CD14-positive monocyte (primary cell): ENCODE measurements at regions not wholly inside any gene's neighbourhood (a gene's known extent, or its start where the extent isn't known, plus 50 kb on each side); places are given as distances from the start of the nearest gene placed in this dataset.
A peak's percentile ranks its signal among the peaks of the same experiment; 100 is the strongest.

Experiments
- DNase-seq, 3 donors: peaks; one replicate each; pipeline ENCODE4 v3.0.0-alpha.2; 2011 to 2022
- H2AFZ ChIP-seq: 2 replicates; pipeline ENCODE4 v1.6.0; 2012; ENCODE audit warnings: mild to moderate bottlenecking, low read depth, low read length, inconsistent platforms; ENCODE audit not compliant: insufficient read depth, poor library complexity, severe bottlenecking
- H3K27ac ChIP-seq, 2 donors: 1 replicate in 1 of 2; 2 replicates in 1 of 2; pipeline ENCODE4 v1.5.1; 2012 to 2013; ENCODE audit warnings: low read length in 2 of 2, control low read depth in 1 of 2, inconsistent platforms in 1 of 2, low read depth in 1 of 2, mild to moderate bottlenecking in 1 of 2
- H3K27me3 ChIP-seq, 2 donors: one replicate each; pipeline versions ENCODE4 v1.6.0 to v1.6.1; 2011 to 2013; ENCODE audit warnings: low read length in 2 of 2; ENCODE audit not compliant: control insufficient read depth in 2 of 2, insufficient read depth in 2 of 2
- H3K36me3 ChIP-seq, 2 donors: replicated peaks in 1 of 2; 1 replicate in 1 of 2; 2 replicates in 1 of 2; pipeline versions ENCODE4 v1.5.1 to v1.6.1; 2012 to 2013; ENCODE audit warnings: low read length in 2 of 2, control low read depth in 1 of 2, inconsistent platforms in 1 of 2, mild to moderate bottlenecking in 1 of 2; ENCODE audit not compliant: insufficient read depth in 2 of 2, control insufficient read depth in 1 of 2
- H3K4me1 ChIP-seq, 2 donors: 1 replicate in 1 of 2; 2 replicates in 1 of 2; pipeline versions ENCODE4 v1.5.1 to v1.6.1; 2012 to 2013; ENCODE audit warnings: low read length in 2 of 2, control low read depth in 1 of 2, inconsistent platforms in 1 of 2, mild to moderate bottlenecking in 1 of 2, moderate library complexity in 1 of 2; ENCODE audit not compliant: insufficient read depth in 2 of 2, control insufficient read depth in 1 of 2
- H3K4me2 ChIP-seq: replicated peaks from 2 replicates; pipeline ENCODE3; 2012; ENCODE audit warnings: low read length, moderate library complexity, mild to moderate bottlenecking; ENCODE audit not compliant: poor library complexity, severe bottlenecking; ENCODE audit errors: extremely low read depth
- H3K4me3 ChIP-seq, 3 experiments: fragments of 200-600 bp in 1 of 3; sonication (generic) in 1 of 3; replicated peaks in 1 of 3; 1 replicate in 2 of 3; 2 replicates in 1 of 3; pipeline ENCODE4 v1.5.1; 2011 to 2013; ENCODE audit warnings: low read length in 3 of 3, mild to moderate bottlenecking in 3 of 3, control low read depth in 2 of 3, low read depth in 2 of 3, inconsistent platforms in 1 of 3, moderate library complexity in 1 of 3
- H3K79me2 ChIP-seq: 2 replicates; pipeline ENCODE4 v1.6.0; 2012; ENCODE audit warnings: mild to moderate bottlenecking, control low read depth, inconsistent platforms, low read length, moderate library complexity; ENCODE audit not compliant: insufficient read depth
- H3K9ac ChIP-seq: 2 replicates; pipeline ENCODE4 v1.6.0; 2017; ENCODE audit warnings: low read length, mild to moderate bottlenecking; ENCODE audit not compliant: insufficient read depth, poor library complexity, severe bottlenecking
- H3K9me3 ChIP-seq, 2 donors: replicated peaks in 1 of 2; 1 replicate in 1 of 2; 2 replicates in 1 of 2; pipeline versions ENCODE4 v1.5.1 to v1.6.1; 2012 to 2013; ENCODE audit warnings: low read length in 2 of 2, control low read depth in 1 of 2; ENCODE audit not compliant: control insufficient read depth in 1 of 2, insufficient read depth in 1 of 2
- H4K20me1 ChIP-seq: 2 replicates; pipeline ENCODE4 v1.6.0; 2012; ENCODE audit warnings: mild to moderate bottlenecking, low read length, control low read depth, moderate library complexity; ENCODE audit not compliant: insufficient read depth
- H3K27ac Mint-ChIP-seq, 7 donors: one replicate each; pipeline ENCODE4 v1.8.0; 2020; ENCODE audit warnings: mild to moderate bottlenecking in 7 of 7, mixed read lengths in 7 of 7, moderate library complexity in 6 of 7, inconsistent platforms in 2 of 7
- H3K27me3 Mint-ChIP-seq, 3 donors: one replicate each; pipeline ENCODE4 v1.8.0; 2021 to 2022; ENCODE audit warnings: low read depth in 3 of 3, mild to moderate bottlenecking in 3 of 3, mixed read lengths in 3 of 3, moderate library complexity in 3 of 3, inconsistent platforms in 1 of 3
- H3K36me3 Mint-ChIP-seq, 2 donors: one replicate each; pipeline ENCODE4 v1.8.0; 2020; ENCODE audit warnings: mixed read lengths in 2 of 2, inconsistent platforms in 1 of 2, mild to moderate bottlenecking in 1 of 2
- H3K4me1 Mint-ChIP-seq: one replicate; pipeline ENCODE4 v1.8.0; 2020; ENCODE audit warnings: mild to moderate bottlenecking, mixed read lengths
- H3K4me3 Mint-ChIP-seq, 2 donors: one replicate each; pipeline ENCODE4 v1.8.0; 2020; ENCODE audit warnings: mild to moderate bottlenecking in 2 of 2, mixed read lengths in 2 of 2, moderate library complexity in 1 of 2
- H3K9me3 Mint-ChIP-seq, 7 donors: one replicate each; pipeline ENCODE4 v1.8.0; 2020 to 2022; ENCODE audit warnings: mixed read lengths in 7 of 7, mild to moderate bottlenecking in 6 of 7, moderate library complexity in 6 of 7, inconsistent platforms in 2 of 7
- WGBS: methylation state at CpG from one replicate; pipeline ENCODE4 v1.1.5; 2013; ENCODE audit warnings: missing lambda C conversion rate; ENCODE audit not compliant: insufficient coverage; 5-methylcytosine and 5-hydroxymethylcytosine counted together
- intact Hi-C, 2 donors: fragments of 100-400 bp; cut with micrococcal nuclease; formaldehyde crosslinking; loops; one replicate each; pipeline versions ENCODE4 v1.15.0 to v1.15.1; 2023
- TF ChIP-seq, protein P1 (sequence below): fragments of 200-600 bp; IDR thresholded peaks from one replicate; pipeline ENCODE4 v1.8.0; 2022; ENCODE audit warnings: antibody characterized with exemption, mild to moderate bottlenecking

GRCh38 chr3:155013427-155013826 is 66.7 kb upstream of the MME start:
- no peak overlapping the region for H3K27ac Mint-ChIP-seq

GRCh38 chr3:155012584-155012983 is 67.5 kb upstream of the MME start:
- H4K20me1 ChIP-seq: no peaks in the 10 kb centered on the region
- no peak overlapping the region for H2AFZ ChIP-seq
- no peaks in the 10 kb centered on the region for H3K9me3 ChIP-seq
- peaks cover 11% of the 10 kb centered on the region for H3K4me1 Mint-ChIP-seq
- no peak for DNase-seq
- no peaks in the 10 kb centered on the region for H3K79me2 ChIP-seq
- WGBS: 100% methylated on average over 3 of the region's 4 CpGs
- no peak overlapping the region for H3K4me3 Mint-ChIP-seq
- peaks cover 3 to 5% of the 10 kb centered on the region in 2 donors for H3K4me1 ChIP-seq
- H3K4me2 ChIP-seq: no peak overlapping the region
- H3K9ac ChIP-seq: no peak overlapping the region
- peaks cover 0 to 8% (median 0%) of the 10 kb centered on the region in 7 donors for H3K9me3 Mint-ChIP-seq
- H3K4me3 ChIP-seq: no peak overlapping the region
- H3K27me3 Mint-ChIP-seq: peaks cover 0 to 5% (median 0%) of the 10 kb centered on the region in 3 donors
- no peak overlapping the region for H3K27ac ChIP-seq
- intact Hi-C loops: no loop called here
- no peaks in the 10 kb centered on the region for H3K27me3 ChIP-seq
- H3K36me3 Mint-ChIP-seq: no peaks in the 10 kb centered on the region
- TF ChIP-seq, protein P1, sequence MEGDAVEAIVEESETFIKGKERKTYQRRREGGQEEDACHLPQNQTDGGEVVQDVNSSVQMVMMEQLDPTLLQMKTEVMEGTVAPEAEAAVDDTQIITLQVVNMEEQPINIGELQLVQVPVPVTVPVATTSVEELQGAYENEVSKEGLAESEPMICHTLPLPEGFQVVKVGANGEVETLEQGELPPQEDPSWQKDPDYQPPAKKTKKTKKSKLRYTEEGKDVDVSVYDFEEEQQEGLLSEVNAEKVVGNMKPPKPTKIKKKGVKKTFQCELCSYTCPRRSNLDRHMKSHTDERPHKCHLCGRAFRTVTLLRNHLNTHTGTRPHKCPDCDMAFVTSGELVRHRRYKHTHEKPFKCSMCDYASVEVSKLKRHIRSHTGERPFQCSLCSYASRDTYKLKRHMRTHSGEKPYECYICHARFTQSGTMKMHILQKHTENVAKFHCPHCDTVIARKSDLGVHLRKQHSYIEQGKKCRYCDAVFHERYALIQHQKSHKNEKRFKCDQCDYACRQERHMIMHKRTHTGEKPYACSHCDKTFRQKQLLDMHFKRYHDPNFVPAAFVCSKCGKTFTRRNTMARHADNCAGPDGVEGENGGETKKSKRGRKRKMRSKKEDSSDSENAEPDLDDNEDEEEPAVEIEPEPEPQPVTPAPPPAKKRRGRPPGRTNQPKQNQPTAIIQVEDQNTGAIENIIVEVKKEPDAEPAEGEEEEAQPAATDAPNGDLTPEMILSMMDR: no peak
- H3K36me3 ChIP-seq: no peaks in the 10 kb centered on the region
- H3K27ac Mint-ChIP-seq: peak overlapping the region in 1 of 7 donors; percentile 7

More at GRCh38 chr3:155013427-155013826, 66.7 kb upstream of the MME start:
- H3K4me2 ChIP-seq: no peak overlapping the region
- H3K4me1 ChIP-seq: peaks cover 4 to 5% of the 10 kb centered on the region in 2 donors
- no peak overlapping the region for H3K27ac ChIP-seq
- H3K4me3 ChIP-seq: no peak overlapping the region
- DNase-seq: no peak
- no peaks in the 10 kb centered on the region for H3K9me3 ChIP-seq
- no peaks in the 10 kb centered on the region for H3K79me2 ChIP-seq
- H3K27me3 ChIP-seq: no peaks in the 10 kb centered on the region
- H3K9ac ChIP-seq: no peak overlapping the region
- H2AFZ ChIP-seq: no peak overlapping the region
- TF ChIP-seq, protein P1: no peak
- peaks cover 0 to 5% (median 0%) of the 10 kb centered on the region in 3 donors for H3K27me3 Mint-ChIP-seq
- H3K36me3 Mint-ChIP-seq: no peaks in the 10 kb centered on the region
- H3K9me3 Mint-ChIP-seq: peaks cover 0 to 8% (median 0%) of the 10 kb centered on the region in 7 donors
- intact Hi-C loops: no loop called here
- H3K4me3 Mint-ChIP-seq: no peak overlapping the region
- H3K36me3 ChIP-seq: no peaks in the 10 kb centered on the region
- WGBS: 95% methylated on average over 2 of the region's 2 CpGs
- peaks cover 12% of the 10 kb centered on the region for H3K4me1 Mint-ChIP-seq
- no peaks in the 10 kb centered on the region for H4K20me1 ChIP-seq
